Small intestine (tissue), 7 donors: ENCODE measurements at regions not wholly inside any gene's neighbourhood (a gene's known extent, or its start where the extent isn't known, plus 50 kb on each side); places are given as distances from the start of the nearest gene placed in this dataset.
"Not testable (repeated sequence)": the region's sequence is repeated elsewhere in the genome, so short reads cannot be mapped to it uniquely, and the experiment has no call there.

Experiments
- DNase-seq, 2 donors: peaks; one replicate each; pipeline versions ENCODE4 v3.0.0 to v3.0.0-alpha.2; 2013
- FAIRE-seq: peaks from 2 replicates; lab custom pipeline; 2012; peaks lifted over from hg19 to GRCh38; lab: Jason Lieb, UNC
- H3K27ac ChIP-seq, 3 donors: one replicate each; pipeline ENCODE4 v1.5.1; 2013; ENCODE audit warnings: low read length in 2 of 3, mild to moderate bottlenecking in 2 of 3, control low read depth in 1 of 3, inconsistent platforms in 1 of 3, low read depth in 1 of 3, moderate library complexity in 1 of 3
- H3K27me3 ChIP-seq, 3 donors: one replicate each; pipeline ENCODE4 v1.6.1; 2013; ENCODE audit warnings: low read length in 3 of 3, inconsistent platforms in 1 of 3; ENCODE audit not compliant: control insufficient read depth in 3 of 3, insufficient read depth in 3 of 3
- H3K36me3 ChIP-seq, 3 donors: one replicate each; pipeline ENCODE4 v1.6.1; 2013; ENCODE audit warnings: low read length in 3 of 3, inconsistent platforms in 1 of 3, low read depth in 1 of 3, mild to moderate bottlenecking in 1 of 3, moderate library complexity in 1 of 3; ENCODE audit not compliant: control insufficient read depth in 3 of 3, insufficient read depth in 2 of 3
- H3K4me1 ChIP-seq, 3 donors: one replicate each; pipeline ENCODE4 v1.6.1; 2013; ENCODE audit warnings: low read length in 2 of 3, inconsistent platforms in 1 of 3, low read depth in 1 of 3, mild to moderate bottlenecking in 1 of 3, moderate library complexity in 1 of 3; ENCODE audit not compliant: control insufficient read depth in 3 of 3, insufficient read depth in 2 of 3
- H3K4me3 ChIP-seq, 3 donors: one replicate each; pipeline ENCODE4 v1.5.1; 2013; ENCODE audit warnings: low read length in 3 of 3, control low read depth in 1 of 3, inconsistent platforms in 1 of 3, low read depth in 1 of 3, mild to moderate bottlenecking in 1 of 3, moderate library complexity in 1 of 3
- H3K9me3 ChIP-seq, 2 donors: one replicate each; pipeline ENCODE4 v1.6.1; 2013; ENCODE audit warnings: low read depth in 1 of 2, low read length in 1 of 2; ENCODE audit not compliant: control insufficient read depth in 2 of 2, insufficient read depth in 1 of 2
- WGBS, 3 donors: extraction: QIAGEN DNeasy Blood & Tissue Kit; methylation state at CpG; one replicate each; pipeline ENCODE4 v1.1.7; 2013; 5-methylcytosine and 5-hydroxymethylcytosine counted together
- donor health status: healthy with polysubstance abuse.
- donor health status: control.
- donor health status: control.
- donor health status: Bipolar disorder and iron deficiency.
- donor health status: healthy.

DNA sequence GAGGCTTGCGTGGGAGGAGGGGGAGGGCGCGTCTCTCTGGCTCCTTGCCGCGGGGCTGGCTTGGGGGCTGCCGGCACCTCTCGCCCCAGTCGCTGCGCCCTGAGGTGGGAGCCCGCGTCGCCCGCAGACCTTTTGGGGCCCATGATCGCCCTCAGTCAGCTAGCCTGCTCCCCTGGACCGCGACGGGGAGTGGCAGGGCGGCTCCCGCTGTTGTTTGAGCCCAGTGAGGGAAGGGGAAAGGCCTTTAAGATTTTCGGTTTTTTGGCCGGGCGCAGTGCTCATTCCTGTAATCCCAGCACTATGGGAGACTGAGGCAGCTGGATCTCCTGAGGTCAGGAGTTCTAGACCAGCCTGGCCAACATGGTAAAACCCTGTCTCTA lies 62.4 kb upstream of the GOLGA6L4 start:
- 0 to 10% (median 5%) methylated on average over 5 to 13 of the region's 22 CpGs for WGBS, 3 donors
- DNase-seq, FAIRE-seq, H3K36me3 ChIP-seq, H3K27me3 ChIP-seq, H3K9me3 ChIP-seq, H3K4me1 ChIP-seq: not testable (repeated sequence)
- H3K4me3 ChIP-seq, result peak overlapping the region in 1 of 3 donors; percentile 31
- peak overlapping the region in 1 of 3 donors; percentile 49 for H3K27ac ChIP-seq
